HS-27A (cell line): ENCODE measurements at regions not wholly inside any gene's neighbourhood (a gene's known extent, or its start where the extent isn't known, plus 50 kb on each side); places are given as distances from the start of the nearest gene placed in this dataset.
A peak's percentile ranks its signal among the peaks of the same experiment; 100 is the strongest.
"Not testable (repeated sequence)": the region's sequence is repeated elsewhere in the genome, so short reads cannot be mapped to it uniquely, and the experiment has no call there.

ENCODE experiments used
- DNase-seq: peaks from one replicate; pipeline ENCODE4 v3.0.0-alpha.2; 2012; ENCODE audit warnings: low read depth, missing footprints

GRCh38 chr12:47488888-47489287 lies 216.9 kb downstream of the RPAP3 start:
- no peak for DNase-seq

DNA sequence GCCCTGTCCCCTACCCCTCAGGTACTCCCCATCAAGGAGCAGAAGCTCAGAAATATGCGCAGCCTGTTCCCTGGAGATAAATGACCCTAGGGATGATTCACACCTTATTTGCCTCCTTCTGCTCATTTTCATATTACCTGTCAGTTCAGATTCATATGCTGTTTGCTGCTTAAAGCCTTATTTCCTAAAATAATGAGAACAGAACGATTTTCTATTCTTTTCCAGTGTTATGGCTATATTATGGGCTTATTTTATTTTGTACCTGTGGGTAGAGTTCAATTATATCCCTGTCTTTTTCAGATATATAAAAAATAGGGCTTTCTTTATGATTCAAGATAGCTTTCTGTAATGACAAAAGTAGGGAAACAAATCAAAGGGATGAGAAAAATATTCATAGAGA lies 224.8 kb downstream of the RPAP3 start:
- DNase-seq, result no peak

DNA sequence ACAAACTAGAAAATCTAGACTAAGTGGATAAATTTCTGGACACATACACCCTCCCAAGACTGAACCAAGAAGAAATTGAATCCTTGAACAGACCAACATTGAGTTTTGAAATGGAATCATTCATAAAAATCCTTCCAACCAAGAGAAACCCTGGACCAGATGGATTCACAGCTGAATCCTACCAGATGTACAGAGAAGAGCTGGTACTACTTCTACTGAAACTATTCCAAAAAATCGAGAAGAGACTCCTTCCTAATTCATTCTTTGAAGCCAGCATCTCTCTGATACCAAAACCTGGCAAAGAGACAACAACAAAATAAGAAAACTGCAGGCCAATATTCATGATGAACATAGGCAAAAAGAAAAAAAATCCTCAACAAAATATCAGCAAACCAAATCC lies 227.4 kb downstream of the RPAP3 start:
- DNase-seq, result no peak

- no peak for DNase-seq
Measured at GRCh38 chr12:47473091-47473490, 232.7 kb downstream of the RPAP3 start.

- DNase-seq, result not testable (repeated sequence)
Measured at GRCh38 chr12:47470349-47470748, 235.5 kb downstream of the RPAP3 start.

- not testable (repeated sequence) for DNase-seq
Measured at GRCh38 chr12:47463918-47464317, 241.9 kb downstream of the RPAP3 start.

DNA sequence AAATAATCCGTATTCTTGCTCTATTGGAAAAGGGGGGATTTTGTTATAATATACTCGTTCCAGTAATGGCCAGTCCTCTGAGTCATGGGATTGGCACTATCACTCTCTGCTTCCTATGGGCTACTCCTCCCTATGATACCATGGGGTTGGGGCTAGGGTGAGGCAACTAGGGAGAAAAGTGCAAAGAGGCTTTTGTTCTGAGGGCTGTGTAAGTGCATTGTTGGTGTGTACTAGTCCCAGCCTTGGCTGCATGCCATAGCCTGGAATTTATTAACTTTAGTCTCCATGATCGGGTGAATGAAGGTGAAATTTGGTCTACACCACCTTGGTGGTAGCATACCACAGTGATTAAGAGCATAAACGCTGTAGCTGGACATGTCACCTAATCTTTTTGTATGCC lies 247.6 kb downstream of the RPAP3 start:
- DNase-seq, result peak; percentile 8

DNA sequence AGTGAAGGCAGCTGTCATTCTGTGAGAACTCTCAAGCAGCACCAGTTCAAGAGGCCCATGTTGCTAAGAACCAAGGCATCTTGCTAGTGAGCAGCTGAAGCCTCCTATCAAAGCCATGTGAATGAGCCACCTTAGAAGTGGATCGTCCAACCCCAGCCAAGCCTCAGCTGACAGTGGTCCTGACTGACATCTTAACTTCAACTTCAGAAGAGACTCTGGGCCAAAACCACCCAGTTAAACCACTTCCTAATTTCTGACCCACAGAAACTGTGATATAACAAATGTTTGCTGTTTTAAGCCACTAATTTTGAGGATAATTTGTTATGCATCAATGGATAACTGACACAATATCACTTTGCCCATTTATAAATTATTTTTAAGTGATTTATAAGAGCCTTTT lies 256.0 kb downstream of the RPAP3 start:
- no peak for DNase-seq

GRCh38 chr12:47442310-47442709 lies 263.5 kb downstream of the RPAP3 start:
- no peak for DNase-seq

DNA sequence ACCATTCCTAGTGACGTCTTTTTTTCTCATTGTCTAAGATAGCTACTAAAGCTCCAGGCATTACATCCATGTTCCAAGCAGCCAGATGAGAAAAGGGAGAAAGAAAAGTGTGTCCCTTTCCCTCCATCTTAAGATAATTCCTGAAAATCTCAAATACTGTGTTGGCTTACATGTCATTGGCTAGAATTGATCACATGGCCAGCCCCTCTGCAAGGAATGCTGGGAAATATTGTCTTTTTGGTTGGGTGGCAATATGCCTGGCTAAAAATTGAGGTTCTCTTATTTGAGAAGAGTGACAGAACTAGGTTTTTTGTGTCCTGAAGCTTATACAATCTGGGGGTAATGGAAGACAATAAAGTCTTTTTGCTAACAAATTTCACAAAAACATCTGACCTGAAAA lies 264.3 kb downstream of the RPAP3 start:
- no peak for DNase-seq

GRCh38 chr12:47438175-47438574 lies 267.7 kb downstream of the RPAP3 start:
- DNase-seq, result no peak

- no peak for DNase-seq
Measured at GRCh38 chr12:47437570-47437969, 268.3 kb downstream of the RPAP3 start.

GRCh38 chr12:47433876-47434275 lies 272.0 kb downstream of the RPAP3 start:
- DNase-seq, result no peak

- DNase-seq, result not testable (repeated sequence)
Measured at GRCh38 chr12:47426678-47427309, 279.0 kb downstream of the RPAP3 start.

GRCh38 chr12:47422611-47423010 lies 283.2 kb downstream of the RPAP3 start:
- DNase-seq, result no peak

DNA sequence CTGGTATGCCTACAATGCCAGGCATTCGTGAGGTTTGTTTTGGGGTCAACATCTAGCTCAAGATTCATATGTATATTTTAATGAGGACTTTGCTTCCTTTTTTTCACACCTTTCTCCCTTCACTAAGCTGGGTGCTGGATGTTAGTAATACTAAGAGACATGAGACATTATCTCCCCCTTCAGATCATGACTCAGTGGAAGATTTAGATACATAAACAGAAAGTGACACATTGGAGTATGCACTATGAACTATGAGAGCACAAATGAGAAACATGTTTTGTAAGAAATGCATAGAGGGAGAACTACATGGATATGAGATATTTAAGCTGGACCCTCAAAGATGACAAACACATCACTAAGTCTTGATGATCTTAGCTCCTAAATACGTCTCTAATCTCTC lies 286.3 kb downstream of the RPAP3 start:
- no peak for DNase-seq

GRCh38 chr12:47417955-47418354 lies 287.9 kb downstream of the RPAP3 start:
- no peak for DNase-seq

DNA sequence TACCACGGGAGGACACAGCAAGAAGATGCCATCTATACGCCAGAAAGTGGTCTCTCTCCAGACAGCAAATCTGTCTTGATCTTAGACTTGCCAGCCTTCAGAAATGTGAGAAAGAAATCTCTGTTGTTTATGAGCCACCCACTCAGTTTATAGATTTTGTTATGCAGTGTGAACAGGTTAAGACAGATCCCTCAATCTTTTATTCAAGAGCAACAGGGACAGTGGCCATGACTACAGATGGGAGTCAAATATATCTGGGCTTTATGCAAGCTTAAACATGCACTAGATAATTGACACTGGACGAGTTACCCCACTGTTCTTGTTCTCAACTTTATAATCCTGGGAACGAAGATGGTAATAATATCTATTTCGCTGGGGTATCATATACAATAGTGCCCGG lies 288.7 kb downstream of the RPAP3 start:
- no peak for DNase-seq

- DNase-seq, result no peak
Measured at GRCh38 chr12:47415054-47415453, 290.8 kb downstream of the RPAP3 start.

DNA sequence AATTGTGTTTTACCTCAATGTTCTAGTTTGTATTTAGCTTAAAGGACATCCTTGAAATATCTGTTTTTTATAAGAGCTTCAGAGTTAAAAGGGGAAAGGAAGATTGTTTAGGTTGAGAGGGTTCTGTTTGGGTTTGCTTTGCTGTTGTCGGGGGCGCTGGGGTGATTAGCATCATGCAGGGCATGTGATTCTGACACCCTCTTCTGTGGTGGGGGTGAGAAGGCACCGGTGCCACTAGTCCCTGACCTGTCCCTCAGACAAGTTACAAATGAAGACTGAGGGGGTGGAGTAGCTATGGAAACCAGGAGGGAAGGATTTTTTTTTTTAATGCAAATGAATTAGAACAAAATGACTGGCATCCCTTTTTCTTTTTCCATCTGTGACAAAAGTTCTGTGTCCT lies 291.3 kb downstream of the RPAP3 start:
- no peak for DNase-seq

DNA sequence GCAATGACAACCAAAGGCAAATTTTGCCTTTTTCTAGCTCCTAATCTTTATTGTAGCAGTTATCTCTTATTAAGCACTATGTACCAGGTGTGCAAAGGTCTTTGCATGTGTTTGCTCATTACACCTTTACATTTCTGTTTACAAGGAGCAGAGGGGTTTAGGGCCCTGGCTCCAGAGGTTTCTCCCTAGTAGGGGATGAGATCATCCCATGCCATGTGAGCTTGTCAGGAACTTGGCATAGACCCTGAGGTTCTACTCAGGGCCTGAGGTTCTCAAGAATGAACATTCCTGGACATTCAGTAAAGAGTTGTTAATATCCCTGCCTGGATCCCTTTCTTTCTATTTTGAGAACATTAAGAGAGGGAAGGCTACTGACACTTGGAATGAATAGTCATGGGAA lies 292.0 kb downstream of the RPAP3 start:
- DNase-seq, result no peak

- DNase-seq, result no peak
Measured at GRCh38 chr12:47412601-47413236, 293.1 kb downstream of the RPAP3 start.

- DNase-seq, result no peak
Measured at GRCh38 chr12:47411966-47412365, 293.9 kb downstream of the RPAP3 start.

GRCh38 chr12:47410862-47411261 lies 295.0 kb downstream of the RPAP3 start:
- DNase-seq, result no peak
